ENCODE measurements at regions not wholly inside any gene's neighbourhood (a gene's known extent, or its start where the extent isn't known, plus 50 kb on each side); places are given as distances from the start of the nearest gene placed in this dataset.

GRCh38 chr12:28601570-28602058 lies 411.4 kb downstream of the CCDC91 start:
- DNase-seq: no peak

- no peak for DNase-seq
Observed at GRCh38 chr12:28602786-28603185, 412.5 kb downstream of the CCDC91 start.

- DNase-seq: no peak
Observed at GRCh38 chr12:28603239-28603638, 413.0 kb downstream of the CCDC91 start.

GRCh38 chr12:28603801-28604200 lies 413.5 kb downstream of the CCDC91 start:
- DNase-seq: no peak

GRCh38 chr12:28604240-28604639 lies 414.0 kb downstream of the CCDC91 start:
- no peak for DNase-seq

- DNase-seq: no peak
Observed at GRCh38 chr12:28606967-28607557, 416.8 kb downstream of the CCDC91 start.

- no peak for DNase-seq
Observed at GRCh38 chr12:28610401-28611114, 420.3 kb downstream of the CCDC91 start.

GRCh38 chr12:28611115-28611435 lies 420.8 kb downstream of the CCDC91 start:
- no peak for DNase-seq

GRCh38 chr12:28611449-28611848 lies 421.2 kb downstream of the CCDC91 start:
- DNase-seq: no peak

GRCh38 chr12:28618171-28618570 lies 427.9 kb downstream of the CCDC91 start:
- DNase-seq: no peak

- DNase-seq: no peak
Observed at GRCh38 chr12:28618772-28619171, 428.5 kb downstream of the CCDC91 start.

- no peak for DNase-seq
Observed at GRCh38 chr12:28620281-28620680, 430.0 kb downstream of the CCDC91 start.

GRCh38 chr12:28622406-28622805 lies 432.1 kb downstream of the CCDC91 start:
- DNase-seq: peak in 1 of 2 donors; percentile 8

GRCh38 chr12:28626504-28626903 lies 436.2 kb downstream of the CCDC91 start:
- DNase-seq: no peak

- DNase-seq: no peak
Observed at GRCh38 chr12:28629691-28630090, 439.4 kb downstream of the CCDC91 start.

- no peak for DNase-seq
Observed at GRCh38 chr12:28631831-28632230, 441.6 kb downstream of the CCDC91 start.

GRCh38 chr12:28640519-28640918 lies 450.3 kb downstream of the CCDC91 start:
- DNase-seq: no peak

GRCh38 chr12:28645436-28645835 lies 455.2 kb downstream of the CCDC91 start:
- DNase-seq: no peak

GRCh38 chr12:28645891-28646290 lies 455.6 kb downstream of the CCDC91 start:
- DNase-seq: no peak

- no peak for DNase-seq
Observed at GRCh38 chr12:28650906-28651305, 460.6 kb downstream of the CCDC91 start.

GRCh38 chr12:28652239-28652638 lies 462.0 kb downstream of the CCDC91 start:
- no peak for DNase-seq

GRCh38 chr12:28681980-28682379 lies 467.1 kb upstream of the FAR2 start:
- DNase-seq: no peak

GRCh38 chr12:28683366-28683765 lies 465.7 kb upstream of the FAR2 start:
- no peak for DNase-seq

- no peak for DNase-seq
Observed at GRCh38 chr12:28689398-28690175, 459.5 kb upstream of the FAR2 start.
